ENCODE measurements at regions not wholly inside any gene's neighbourhood (a gene's known extent, or its start where the extent isn't known, plus 50 kb on each side); places are given as distances from the start of the nearest gene placed in this dataset.

DNA sequence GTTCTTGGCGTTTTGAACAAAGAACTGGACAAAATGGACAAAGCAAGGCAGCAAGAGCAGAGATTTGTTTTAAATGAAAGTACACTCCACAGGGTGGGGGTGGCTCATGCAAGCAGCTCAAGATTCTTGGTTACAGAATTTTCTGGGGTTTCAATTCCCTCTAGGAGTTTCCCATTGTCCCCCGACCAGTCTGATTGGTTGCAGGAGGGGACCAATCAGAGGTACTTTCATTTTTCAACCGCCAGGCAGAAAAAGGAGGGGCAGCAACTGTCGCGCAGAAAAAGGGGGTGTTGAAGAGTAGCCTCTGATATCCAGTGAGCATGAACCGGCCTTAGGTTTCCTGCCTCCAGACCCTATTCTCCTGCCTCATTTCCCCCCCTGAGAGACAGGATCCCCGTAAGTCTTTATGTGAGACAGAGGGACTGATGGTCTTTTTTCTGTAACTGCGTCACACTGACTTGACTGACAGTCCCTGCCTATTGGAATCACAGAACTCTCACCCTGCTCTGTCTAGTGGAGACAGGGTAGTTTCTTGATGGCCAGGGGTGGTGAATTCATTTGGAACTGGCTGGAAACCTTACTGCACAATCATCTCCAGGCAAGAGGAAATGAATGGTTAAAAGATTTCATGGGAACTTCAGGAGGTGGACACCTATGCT is 59.4 kb upstream of the ALOX12 start:
- H3K4me1 ChIP-seq (replicated peaks in 1 of 4; ENCODE audit: control insufficient read depth in 3 of 4, insufficient read depth in 4 of 4, low read length in 3 of 4), result peaks cover 0 to 3% (median under 1%) of the 10 kb centered on the region in 4 experiments; a peak in 1 of 7 replicates
- H4K91ac ChIP-seq (replicated peaks; ENCODE audit: insufficient read length, low read length), result no peak overlapping the region
- no peak overlapping the region for H2BK120ac ChIP-seq (replicated peaks; ENCODE audit: low read depth, low read length)
- no peaks in the 10 kb centered on the region for H3K79me1 ChIP-seq (ENCODE audit: low read depth, low read length)
- ChIA-PET CTCF (ENCODE audit: partially characterized antibody) (interaction anchor here (0.6 to 1.8 kb wide), 5 partner anchors 9 to 74 kb away, joined by 3 to 4 read pairs (median 3); partner anchors contain the start of gene ALOX12), POLR2A (ENCODE audit: partially characterized antibody) (no interaction called here)
- H3K18ac ChIP-seq (ENCODE audit: extremely low read depth, low read length), result no peak overlapping the region
- DNase-seq (ENCODE audit: low read depth in 1 of 2, low spot score in 2 of 2) (no peak), FAIRE-seq (no peak)
- no peak overlapping the region for H2BK20ac ChIP-seq (ENCODE audit: low read length)
- H3K9me3 ChIP-seq (ENCODE audit: insufficient read depth in 2 of 2, low read depth in 1 of 2, low read length in 1 of 2), result peaks cover 3 to 4% of the 10 kb centered on the region in 2 experiments; a peak in 3 of 4 replicates
- no peaks in the 10 kb centered on the region for H3K23me2 ChIP-seq (ENCODE audit: low read depth, low read length)
- H3K27ac ChIP-seq (ENCODE audit: low read depth, low read length), result no peak overlapping the region
- no peak overlapping the region for H2BK12ac ChIP-seq (ENCODE audit: low read depth, low read length)
- H3K4me3 ChIP-seq (ENCODE audit: extremely low read depth in 1 of 4, insufficient read depth in 2 of 4, low read depth in 3 of 4, low read length in 4 of 4), result peak overlapping the region in 1 of 4 experiments; percentile 42; a peak in 1 of 8 replicates
- H3K79me2 ChIP-seq (ENCODE audit: control insufficient read depth in 1 of 2, insufficient read depth in 2 of 2, low read length in 2 of 2), result no peaks in the 10 kb centered on the region
- H3K4ac ChIP-seq (replicated peaks; ENCODE audit: insufficient read length, low read depth, low read length), result no peak overlapping the region
- H2BK15ac ChIP-seq (ENCODE audit: low read length), result no peak overlapping the region
- no peaks in the 10 kb centered on the region for H3K36me3 ChIP-seq (ENCODE audit: control insufficient read depth in 2 of 4, insufficient read depth in 4 of 4, low read length in 3 of 4)
- no peak overlapping the region for H4K5ac ChIP-seq (ENCODE audit: insufficient read length, low read depth, low read length)
- H2BK5ac ChIP-seq (ENCODE audit: low read depth, low read length), result no peak overlapping the region
- H3K9ac ChIP-seq (replicated peaks in 1 of 4; ENCODE audit: extremely low read depth in 1 of 4, low read depth in 3 of 4, low read length in 3 of 4), result no peak overlapping the region
- H3K56ac ChIP-seq (replicated peaks; ENCODE audit: insufficient read length, low read depth, low read length), result no peak overlapping the region
- H4K8ac ChIP-seq (ENCODE audit: extremely low read depth, insufficient read depth, low read length), result no peak overlapping the region
- H2AK5ac ChIP-seq (ENCODE audit: low read depth, low read length), result no peak overlapping the region
- 68% methylated on average over 8 of the region's 8 CpGs; no CpG with 5 or more reads in 1 of the 2 experiments for WGBS, 2 experiments (ENCODE audit: extremely low coverage in 1 of 2, insufficient coverage in 1 of 2, insufficient read length in 1 of 2, insufficient replicate concordance in 2 of 2, low coverage in 1 of 2, low lambda C conversion rate in 2 of 2, missing lambda C conversion rate in 1 of 2)
- H2AFZ ChIP-seq (ENCODE audit: low read length), result peak overlapping the region; percentile 94
- no peaks in the 10 kb centered on the region for H4K20me1 ChIP-seq (replicated peaks in 1 of 2; ENCODE audit: control insufficient read depth in 1 of 2, insufficient read depth in 2 of 2, low read length in 2 of 2)
- H3K27me3 ChIP-seq (replicated peaks in 1 of 4; ENCODE audit: control insufficient read depth in 3 of 4, extremely low read depth in 1 of 4, insufficient read depth in 3 of 4, low read length in 3 of 4), result no peaks in the 10 kb centered on the region; a peak in 1 of 7 replicates
- no peak overlapping the region for H3K23ac ChIP-seq (ENCODE audit: insufficient read length)
- H3K14ac ChIP-seq (ENCODE audit: insufficient read length), result no peak overlapping the region
- H3K4me2 ChIP-seq (ENCODE audit: insufficient read depth in 1 of 2, low read depth in 2 of 2, low read length in 2 of 2), result peak overlapping the region; percentile 5 to 49; a peak in 3 of 4 replicates
- TF ChIP-seq RXRA (IDR thresholded peaks at IDR 0.05; ENCODE audit: insufficient read depth, low read depth, low read length) (no peak), SIN3A (conservative IDR thresholded peaks at IDR 0.05 in 1 of 2, IDR thresholded peaks at IDR 0.05 in 1 of 2; ENCODE audit: low read depth in 1 of 2, low read length in 2 of 2) (no peak), POU5F1 (IDR thresholded peaks at IDR 0.05; ENCODE audit: low read depth, low read length) (no peak), TAF1 (IDR thresholded peaks at IDR 0.05; ENCODE audit: low read depth, low read length) (no peak), KDM1A (IDR thresholded peaks at IDR 0.05; ENCODE audit: borderline replicate concordance, low read length) (no peak), CEBPB (IDR thresholded peaks at IDR 0.05; ENCODE audit: low read depth, low read length) (no peak)
- TF ChIP-seq, protein P1, sequence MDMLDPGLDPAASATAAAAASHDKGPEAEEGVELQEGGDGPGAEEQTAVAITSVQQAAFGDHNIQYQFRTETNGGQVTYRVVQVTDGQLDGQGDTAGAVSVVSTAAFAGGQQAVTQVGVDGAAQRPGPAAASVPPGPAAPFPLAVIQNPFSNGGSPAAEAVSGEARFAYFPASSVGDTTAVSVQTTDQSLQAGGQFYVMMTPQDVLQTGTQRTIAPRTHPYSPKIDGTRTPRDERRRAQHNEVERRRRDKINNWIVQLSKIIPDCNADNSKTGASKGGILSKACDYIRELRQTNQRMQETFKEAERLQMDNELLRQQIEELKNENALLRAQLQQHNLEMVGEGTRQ (IDR thresholded peaks at IDR 0.05; ENCODE audit: low read length), result no peak
- TF ChIP-seq, protein P2, sequence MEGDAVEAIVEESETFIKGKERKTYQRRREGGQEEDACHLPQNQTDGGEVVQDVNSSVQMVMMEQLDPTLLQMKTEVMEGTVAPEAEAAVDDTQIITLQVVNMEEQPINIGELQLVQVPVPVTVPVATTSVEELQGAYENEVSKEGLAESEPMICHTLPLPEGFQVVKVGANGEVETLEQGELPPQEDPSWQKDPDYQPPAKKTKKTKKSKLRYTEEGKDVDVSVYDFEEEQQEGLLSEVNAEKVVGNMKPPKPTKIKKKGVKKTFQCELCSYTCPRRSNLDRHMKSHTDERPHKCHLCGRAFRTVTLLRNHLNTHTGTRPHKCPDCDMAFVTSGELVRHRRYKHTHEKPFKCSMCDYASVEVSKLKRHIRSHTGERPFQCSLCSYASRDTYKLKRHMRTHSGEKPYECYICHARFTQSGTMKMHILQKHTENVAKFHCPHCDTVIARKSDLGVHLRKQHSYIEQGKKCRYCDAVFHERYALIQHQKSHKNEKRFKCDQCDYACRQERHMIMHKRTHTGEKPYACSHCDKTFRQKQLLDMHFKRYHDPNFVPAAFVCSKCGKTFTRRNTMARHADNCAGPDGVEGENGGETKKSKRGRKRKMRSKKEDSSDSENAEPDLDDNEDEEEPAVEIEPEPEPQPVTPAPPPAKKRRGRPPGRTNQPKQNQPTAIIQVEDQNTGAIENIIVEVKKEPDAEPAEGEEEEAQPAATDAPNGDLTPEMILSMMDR (IDR thresholded peaks at IDR 0.05; ENCODE audit: control extremely low read depth in 1 of 3, insufficient read depth in 1 of 3, low read depth in 1 of 3, low read length in 3 of 3), result no peak
- TF ChIP-seq, protein P3, sequence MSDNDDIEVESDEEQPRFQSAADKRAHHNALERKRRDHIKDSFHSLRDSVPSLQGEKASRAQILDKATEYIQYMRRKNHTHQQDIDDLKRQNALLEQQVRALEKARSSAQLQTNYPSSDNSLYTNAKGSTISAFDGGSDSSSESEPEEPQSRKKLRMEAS (IDR thresholded peaks at IDR 0.05), result no peak
